ENCODE measurements at regions not wholly inside any gene's neighbourhood (a gene's known extent, or its start where the extent isn't known, plus 50 kb on each side); places are given as distances from the start of the nearest gene placed in this dataset.

DNA sequence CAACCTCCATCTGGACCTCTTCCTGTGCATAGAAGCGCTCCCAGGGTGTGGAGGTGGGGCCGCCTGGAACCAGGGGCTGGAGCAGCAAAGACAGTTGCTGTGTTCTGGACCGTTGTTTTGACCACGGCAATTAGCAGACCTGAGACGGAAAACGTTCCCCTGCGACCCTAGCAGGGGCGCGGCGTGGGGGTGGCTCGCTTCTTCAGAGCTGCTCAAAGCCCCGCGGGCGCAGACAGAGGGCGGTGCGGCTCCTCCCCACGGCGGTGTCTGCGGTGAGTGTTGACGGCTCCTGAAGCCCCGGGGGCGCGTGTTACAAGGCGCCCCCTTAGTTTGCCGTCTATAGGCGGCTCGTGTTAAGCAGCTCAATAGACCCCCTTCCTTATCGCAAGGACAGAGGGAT lies 79.2 kb downstream of the TRIML1 start:
- H3K27ac ChIP-seq, result no peak overlapping the region

DNA sequence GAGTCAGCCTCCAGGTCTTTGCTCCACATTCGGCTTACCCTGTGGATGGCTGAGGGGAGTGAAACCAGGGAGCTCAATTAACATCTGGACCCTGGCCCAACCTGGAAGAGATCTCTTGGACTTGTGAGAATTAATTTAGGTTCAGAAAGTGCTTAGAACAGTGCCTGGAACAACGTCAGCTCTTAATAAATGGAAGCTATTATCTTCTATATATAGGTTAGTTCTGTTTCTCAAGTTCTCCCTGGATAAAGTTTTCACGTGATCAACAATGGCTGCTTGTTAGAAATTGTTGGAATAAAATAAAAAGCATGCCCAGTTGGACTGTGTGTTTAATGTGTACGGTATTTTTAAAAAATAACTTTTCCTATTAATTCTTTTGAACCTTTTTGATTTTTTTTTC lies 80.8 kb downstream of the TRIML1 start:
- no peaks in the 10 kb centered on the region for H3K36me3 ChIP-seq
- TF ChIP-seq, protein P1, sequence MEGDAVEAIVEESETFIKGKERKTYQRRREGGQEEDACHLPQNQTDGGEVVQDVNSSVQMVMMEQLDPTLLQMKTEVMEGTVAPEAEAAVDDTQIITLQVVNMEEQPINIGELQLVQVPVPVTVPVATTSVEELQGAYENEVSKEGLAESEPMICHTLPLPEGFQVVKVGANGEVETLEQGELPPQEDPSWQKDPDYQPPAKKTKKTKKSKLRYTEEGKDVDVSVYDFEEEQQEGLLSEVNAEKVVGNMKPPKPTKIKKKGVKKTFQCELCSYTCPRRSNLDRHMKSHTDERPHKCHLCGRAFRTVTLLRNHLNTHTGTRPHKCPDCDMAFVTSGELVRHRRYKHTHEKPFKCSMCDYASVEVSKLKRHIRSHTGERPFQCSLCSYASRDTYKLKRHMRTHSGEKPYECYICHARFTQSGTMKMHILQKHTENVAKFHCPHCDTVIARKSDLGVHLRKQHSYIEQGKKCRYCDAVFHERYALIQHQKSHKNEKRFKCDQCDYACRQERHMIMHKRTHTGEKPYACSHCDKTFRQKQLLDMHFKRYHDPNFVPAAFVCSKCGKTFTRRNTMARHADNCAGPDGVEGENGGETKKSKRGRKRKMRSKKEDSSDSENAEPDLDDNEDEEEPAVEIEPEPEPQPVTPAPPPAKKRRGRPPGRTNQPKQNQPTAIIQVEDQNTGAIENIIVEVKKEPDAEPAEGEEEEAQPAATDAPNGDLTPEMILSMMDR (IDR thresholded peaks at IDR 0.05), result no peak
- no peak for TF ChIP-seq POLR2A (IDR thresholded peaks at IDR 0.05)
- no peak overlapping the region for H3K4me3 ChIP-seq
- intact Hi-C loops (cut with DNase I; ENCODE audit: low total_unique reads), result no loop called here
- no peaks in the 10 kb centered on the region for H3K4me1 ChIP-seq
- no peak overlapping the region for H3K27ac ChIP-seq
- H3K9me3 ChIP-seq, result no peaks in the 10 kb centered on the region
- H3K27me3 ChIP-seq, result peaks cover 0 to 7% of the 10 kb centered on the region in 2 donors
- DNase-seq, result no peak

More for the DNA sequence above, 79.2 kb downstream of the TRIML1 start:
- DNase-seq, result no peak
- H3K4me1 ChIP-seq, result no peaks in the 10 kb centered on the region
- intact Hi-C loops (cut with DNase I; ENCODE audit: low total_unique reads), result no loop called here
- H3K9me3 ChIP-seq, result no peaks in the 10 kb centered on the region
- TF ChIP-seq, protein P1 (IDR thresholded peaks at IDR 0.05), result no peak
- TF ChIP-seq POLR2A (IDR thresholded peaks at IDR 0.05), result no peak
- H3K27me3 ChIP-seq, result peaks cover 0 to 7% of the 10 kb centered on the region in 2 donors
- H3K4me3 ChIP-seq, result no peak overlapping the region
- no peaks in the 10 kb centered on the region for H3K36me3 ChIP-seq

GRCh38 chr4:188221090-188221489 lies 81.8 kb downstream of the TRIML1 start:
- Histone ChIP-seq H3K27me3 (peaks cover 0 to 7% of the 10 kb centered on the region in 2 donors), H3K27ac (no peak overlapping the region), H3K36me3 (no peaks in the 10 kb centered on the region), H3K4me3 (no peak overlapping the region), H3K9me3 (no peaks in the 10 kb centered on the region), H3K4me1 (no peaks in the 10 kb centered on the region)
- intact Hi-C loops (cut with DNase I; ENCODE audit: low total_unique reads), result no loop called here
- DNase-seq, result no peak
- TF ChIP-seq POLR2A (IDR thresholded peaks at IDR 0.05), result no peak
- TF ChIP-seq, protein P1 (IDR thresholded peaks at IDR 0.05), result no peak

GRCh38 chr4:188228279-188228678 lies 89.0 kb downstream of the TRIML1 start:
- no peak overlapping the region for H3K4me3 ChIP-seq
- H3K36me3 ChIP-seq, result no peaks in the 10 kb centered on the region
- intact Hi-C loops (cut with DNase I; ENCODE audit: low total_unique reads), result no loop called here
- no peaks in the 10 kb centered on the region for H3K4me1 ChIP-seq
- TF ChIP-seq, protein P1 (IDR thresholded peaks at IDR 0.05), result no peak
- TF ChIP-seq POLR2A (IDR thresholded peaks at IDR 0.05), result no peak
- H3K27me3 ChIP-seq, result no peaks in the 10 kb centered on the region
- DNase-seq, result no peak
- H3K27ac ChIP-seq, result no peak overlapping the region
- no peaks in the 10 kb centered on the region for H3K9me3 ChIP-seq

DNA sequence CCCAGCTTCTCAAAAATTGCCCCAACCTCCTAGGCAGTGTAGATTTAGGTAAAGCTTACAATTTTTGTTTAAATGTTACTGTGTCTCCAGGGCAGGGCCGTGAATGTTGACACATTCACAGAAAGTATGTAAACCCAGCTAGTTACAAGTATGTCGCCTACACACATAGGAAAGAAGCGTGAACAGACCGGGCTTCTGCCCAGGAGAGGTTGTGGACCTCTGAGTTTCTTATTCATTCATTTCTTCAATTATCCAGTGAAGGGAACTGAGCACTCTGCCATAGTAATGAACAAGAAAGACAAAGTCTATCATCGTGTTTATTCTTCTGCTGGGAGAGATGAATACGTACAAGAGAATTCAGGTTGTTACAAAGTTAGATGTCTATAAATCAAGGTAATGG lies 93.2 kb downstream of the TRIML1 start:
- DNase-seq, result no peak
- TF ChIP-seq, protein P1 (IDR thresholded peaks at IDR 0.05), result no peak
- no peak for TF ChIP-seq POLR2A (IDR thresholded peaks at IDR 0.05)
- Histone ChIP-seq H3K4me3 (no peak overlapping the region), H3K27ac (no peak overlapping the region), H3K36me3 (no peaks in the 10 kb centered on the region), H3K27me3 (no peaks in the 10 kb centered on the region), H3K9me3 (no peaks in the 10 kb centered on the region), H3K4me1 (no peaks in the 10 kb centered on the region)
- intact Hi-C loops (cut with DNase I; ENCODE audit: low total_unique reads), result no loop called here
